Activated naive CD8-positive, alpha-beta T cell treated with anti-CD3 and anti-CD28 coated beads for 36 hours (primary cell): ENCODE measurements at regions not wholly inside any gene's neighbourhood (a gene's known extent, or its start where the extent isn't known, plus 50 kb on each side); places are given as distances from the start of the nearest gene placed in this dataset.

Experiments
- DNase-seq: peaks from one replicate; pipeline ENCODE4 v3.0.0; 2021
- H3K27ac Mint-ChIP-seq: one replicate; pipeline ENCODE4 v1.8.0; 2022; ENCODE audit warnings: mild to moderate bottlenecking, moderate library complexity, mixed read lengths
- H3K27me3 Mint-ChIP-seq: one replicate; pipeline ENCODE4 v1.8.0; 2022; ENCODE audit warnings: mild to moderate bottlenecking, mixed read lengths
- H3K36me3 Mint-ChIP-seq: one replicate; pipeline ENCODE4 v1.8.0; 2021; ENCODE audit warnings: mild to moderate bottlenecking, mixed read lengths
- H3K4me1 Mint-ChIP-seq: one replicate; pipeline ENCODE4 v1.8.0; 2021; ENCODE audit warnings: mixed read lengths
- H3K4me3 Mint-ChIP-seq: one replicate; pipeline ENCODE4 v1.8.0; 2022; ENCODE audit warnings: mild to moderate bottlenecking, moderate library complexity, mixed read lengths
- H3K9me3 Mint-ChIP-seq: one replicate; pipeline ENCODE4 v1.8.0; 2022; ENCODE audit warnings: mixed read lengths

GRCh38 chr1:38787041-38787440, 72.5 kb downstream of the RRAGC start:
- Mint-ChIP-seq H3K4me1 (no peaks in the 10 kb centered on the region), H3K27ac (no peak overlapping the region), H3K36me3 (no peaks in the 10 kb centered on the region), H3K9me3 (no peaks in the 10 kb centered on the region), H3K4me3 (no peak overlapping the region), H3K27me3 (peaks cover 76% of the 10 kb centered on the region)
- no peak for DNase-seq

GRCh38 chr1:38786040-38786436, 73.5 kb downstream of the RRAGC start:
- H3K27me3 Mint-ChIP-seq = peaks cover 78% of the 10 kb centered on the region
- no peak overlapping the region for H3K4me3 Mint-ChIP-seq
- H3K27ac Mint-ChIP-seq = no peak overlapping the region
- no peak for DNase-seq
- H3K4me1 Mint-ChIP-seq = no peaks in the 10 kb centered on the region
- H3K36me3 Mint-ChIP-seq = no peaks in the 10 kb centered on the region
- H3K9me3 Mint-ChIP-seq = no peaks in the 10 kb centered on the region

GRCh38 chr1:38785285-38786039, 74.1 kb downstream of the RRAGC start:
- Mint-ChIP-seq H3K27ac (no peak overlapping the region), H3K4me1 (no peaks in the 10 kb centered on the region), H3K9me3 (no peaks in the 10 kb centered on the region), H3K36me3 (no peaks in the 10 kb centered on the region), H3K27me3 (peaks cover 74% of the 10 kb centered on the region), H3K4me3 (no peak overlapping the region)
- DNase-seq = no peak

- Mint-ChIP-seq H3K9me3 (no peaks in the 10 kb centered on the region), H3K4me3 (no peak overlapping the region), H3K27ac (no peak overlapping the region), H3K4me1 (no peaks in the 10 kb centered on the region), H3K36me3 (no peaks in the 10 kb centered on the region), H3K27me3 (peaks cover 67% of the 10 kb centered on the region)
- DNase-seq = no peak
Observed at GRCh38 chr1:38784452-38785284, 74.9 kb downstream of the RRAGC start.

GRCh38 chr1:38783640-38784229, 75.8 kb downstream of the RRAGC start:
- peak overlapping the region; percentile 6 for H3K4me3 Mint-ChIP-seq
- peaks cover 59% of the 10 kb centered on the region for H3K27me3 Mint-ChIP-seq
- H3K27ac Mint-ChIP-seq = no peak overlapping the region
- H3K4me1 Mint-ChIP-seq = no peaks in the 10 kb centered on the region
- no peaks in the 10 kb centered on the region for H3K36me3 Mint-ChIP-seq
- no peak for DNase-seq
- no peaks in the 10 kb centered on the region for H3K9me3 Mint-ChIP-seq

- Mint-ChIP-seq H3K9me3 (no peaks in the 10 kb centered on the region), H3K27ac (no peak overlapping the region), H3K27me3 (peaks cover 48% of the 10 kb centered on the region), H3K4me1 (no peaks in the 10 kb centered on the region), H3K36me3 (no peaks in the 10 kb centered on the region), H3K4me3 (no peak overlapping the region)
- DNase-seq = no peak
Observed at GRCh38 chr1:38781872-38782617, 77.5 kb downstream of the RRAGC start.

- no peak overlapping the region for H3K27ac Mint-ChIP-seq
- no peaks in the 10 kb centered on the region for H3K4me1 Mint-ChIP-seq
- no peaks in the 10 kb centered on the region for H3K36me3 Mint-ChIP-seq
- no peak for DNase-seq
- H3K27me3 Mint-ChIP-seq = peaks cover 49% of the 10 kb centered on the region
- H3K4me3 Mint-ChIP-seq = no peak overlapping the region
- H3K9me3 Mint-ChIP-seq = no peaks in the 10 kb centered on the region
Observed at GRCh38 chr1:38780133-38780532, 79.4 kb downstream of the RRAGC start.

GRCh38 chr1:38779491-38779890, 80.1 kb downstream of the RRAGC start:
- Mint-ChIP-seq H3K27me3 (peaks cover 44% of the 10 kb centered on the region), H3K36me3 (no peaks in the 10 kb centered on the region), H3K4me3 (no peak overlapping the region), H3K27ac (no peak overlapping the region), H3K9me3 (no peaks in the 10 kb centered on the region), H3K4me1 (no peaks in the 10 kb centered on the region)
- no peak for DNase-seq

- H3K27ac Mint-ChIP-seq = no peak overlapping the region
- H3K36me3 Mint-ChIP-seq = no peaks in the 10 kb centered on the region
- H3K9me3 Mint-ChIP-seq = no peaks in the 10 kb centered on the region
- no peaks in the 10 kb centered on the region for H3K4me1 Mint-ChIP-seq
- no peak for DNase-seq
- H3K27me3 Mint-ChIP-seq = peaks cover 36% of the 10 kb centered on the region
- H3K4me3 Mint-ChIP-seq = no peak overlapping the region
Observed at GRCh38 chr1:38778521-38778920, 81.1 kb downstream of the RRAGC start.

- peaks cover 32% of the 10 kb centered on the region for H3K27me3 Mint-ChIP-seq
- H3K4me1 Mint-ChIP-seq = no peaks in the 10 kb centered on the region
- no peaks in the 10 kb centered on the region for H3K9me3 Mint-ChIP-seq
- no peak for DNase-seq
- no peak overlapping the region for H3K27ac Mint-ChIP-seq
- H3K36me3 Mint-ChIP-seq = no peaks in the 10 kb centered on the region
- H3K4me3 Mint-ChIP-seq = no peak overlapping the region
Observed at GRCh38 chr1:38778051-38778450, 81.5 kb downstream of the RRAGC start.

GRCh38 chr1:38777464-38777957, 82.1 kb downstream of the RRAGC start:
- Mint-ChIP-seq H3K27ac (no peak overlapping the region), H3K36me3 (no peaks in the 10 kb centered on the region), H3K4me1 (no peaks in the 10 kb centered on the region), H3K4me3 (no peak overlapping the region), H3K27me3 (peaks cover 29% of the 10 kb centered on the region), H3K9me3 (no peaks in the 10 kb centered on the region)
- no peak for DNase-seq

- Mint-ChIP-seq H3K9me3 (no peaks in the 10 kb centered on the region), H3K4me3 (no peak overlapping the region), H3K36me3 (no peaks in the 10 kb centered on the region), H3K27ac (no peak overlapping the region), H3K4me1 (no peaks in the 10 kb centered on the region), H3K27me3 (peaks cover 23% of the 10 kb centered on the region)
- DNase-seq = no peak
Observed at GRCh38 chr1:38776466-38777065, 83.0 kb downstream of the RRAGC start.

GRCh38 chr1:38775175-38775845, 84.3 kb downstream of the RRAGC start:
- Mint-ChIP-seq H3K4me1 (no peaks in the 10 kb centered on the region), H3K9me3 (no peaks in the 10 kb centered on the region), H3K36me3 (no peaks in the 10 kb centered on the region), H3K27ac (no peak overlapping the region), H3K27me3 (peaks cover 21% of the 10 kb centered on the region), H3K4me3 (no peak overlapping the region)
- no peak for DNase-seq

- Mint-ChIP-seq H3K27ac (no peak overlapping the region), H3K36me3 (no peaks in the 10 kb centered on the region), H3K27me3 (peaks cover 21% of the 10 kb centered on the region), H3K4me3 (no peak overlapping the region), H3K9me3 (no peaks in the 10 kb centered on the region), H3K4me1 (no peaks in the 10 kb centered on the region)
- no peak for DNase-seq
Observed at GRCh38 chr1:38773483-38773882, 86.1 kb downstream of the RRAGC start.
